ENCODE measurements at regions not wholly inside any gene's neighbourhood (a gene's known extent, or its start where the extent isn't known, plus 50 kb on each side); places are given as distances from the start of the nearest gene placed in this dataset.

GRCh38 chr15:46710401-46710960 is 1006.8 kb upstream of the SEMA6D start:
- no peaks in the 10 kb centered on the region for H3K36me3 ChIP-seq (ENCODE audit: insufficient read depth, low read length, poor library complexity, severe bottlenecking)
- no peak overlapping the region for H3K27ac ChIP-seq (ENCODE audit: low read depth, low read length, poor library complexity, severe bottlenecking)
- DNase-seq (ENCODE audit: low spot score) = no peak
- H3K27me3 ChIP-seq (replicated peaks; ENCODE audit: insufficient read depth, low read depth, low read length, poor library complexity) = no peaks in the 10 kb centered on the region
- no peaks in the 10 kb centered on the region for H3K9me3 ChIP-seq (ENCODE audit: low read depth, low read length, poor library complexity, severe bottlenecking)
- H3K4me1 ChIP-seq (ENCODE audit: insufficient read depth, low read length, poor library complexity, severe bottlenecking) = no peaks in the 10 kb centered on the region
- CTCF ChIA-PET = no interaction called here
- no TSS peak for BruUV-seq (replicated peaks)
- H3K4me3 ChIP-seq (ENCODE audit: low read depth, low read length, poor library complexity, severe bottlenecking) = no peak overlapping the region
- POLR2A ChIA-PET (ENCODE audit: low non-redundant PET) = no interaction called here
- intact Hi-C loops (cut with micrococcal nuclease; ENCODE audit: unreplicated experiment) = no loop called here
- TF ChIP-seq CTCF (conservative IDR thresholded peaks at IDR 0.05; ENCODE audit: low read depth, low read length) (no peak), EZH2 (IDR thresholded peaks at IDR 0.05; ENCODE audit: borderline replicate concordance, low read depth, low read length, poor library complexity, severe bottlenecking) (no peak)

GRCh38 chr15:46713045-46713444 is 1004.3 kb upstream of the SEMA6D start:
- POLR2A ChIA-PET (ENCODE audit: low non-redundant PET) = no interaction called here
- TF ChIP-seq CTCF (conservative IDR thresholded peaks at IDR 0.05; ENCODE audit: low read depth, low read length) (no peak), EZH2 (IDR thresholded peaks at IDR 0.05; ENCODE audit: borderline replicate concordance, low read depth, low read length, poor library complexity, severe bottlenecking) (no peak)
- intact Hi-C loops (cut with micrococcal nuclease; ENCODE audit: unreplicated experiment) = no loop called here
- Histone ChIP-seq H3K27ac (ENCODE audit: low read depth, low read length, poor library complexity, severe bottlenecking) (no peak overlapping the region), H3K9me3 (ENCODE audit: low read depth, low read length, poor library complexity, severe bottlenecking) (no peaks in the 10 kb centered on the region), H3K27me3 (replicated peaks; ENCODE audit: insufficient read depth, low read depth, low read length, poor library complexity) (no peaks in the 10 kb centered on the region), H3K4me3 (ENCODE audit: low read depth, low read length, poor library complexity, severe bottlenecking) (no peak overlapping the region), H3K36me3 (ENCODE audit: insufficient read depth, low read length, poor library complexity, severe bottlenecking) (no peaks in the 10 kb centered on the region), H3K4me1 (ENCODE audit: insufficient read depth, low read length, poor library complexity, severe bottlenecking) (no peaks in the 10 kb centered on the region)
- CTCF ChIA-PET = no interaction called here
- BruUV-seq (replicated peaks) = no TSS peak
- DNase-seq (ENCODE audit: low spot score) = no peak

GRCh38 chr15:46714950-46715349 is 1002.4 kb upstream of the SEMA6D start:
- no peak for DNase-seq (ENCODE audit: low spot score)
- no peaks in the 10 kb centered on the region for H3K27me3 ChIP-seq (replicated peaks; ENCODE audit: insufficient read depth, low read depth, low read length, poor library complexity)
- H3K4me1 ChIP-seq (ENCODE audit: insufficient read depth, low read length, poor library complexity, severe bottlenecking) = no peaks in the 10 kb centered on the region
- ChIA-PET POLR2A (ENCODE audit: low non-redundant PET) (no interaction called here), CTCF (no interaction called here)
- intact Hi-C loops (cut with micrococcal nuclease; ENCODE audit: unreplicated experiment) = no loop called here
- H3K36me3 ChIP-seq (ENCODE audit: insufficient read depth, low read length, poor library complexity, severe bottlenecking) = no peaks in the 10 kb centered on the region
- TF ChIP-seq CTCF (conservative IDR thresholded peaks at IDR 0.05; ENCODE audit: low read depth, low read length) = no peak
- no peak for TF ChIP-seq EZH2 (IDR thresholded peaks at IDR 0.05; ENCODE audit: borderline replicate concordance, low read depth, low read length, poor library complexity, severe bottlenecking)
- no peak overlapping the region for H3K27ac ChIP-seq (ENCODE audit: low read depth, low read length, poor library complexity, severe bottlenecking)
- no TSS peak for BruUV-seq (replicated peaks)
- H3K4me3 ChIP-seq (ENCODE audit: low read depth, low read length, poor library complexity, severe bottlenecking) = no peak overlapping the region
- H3K9me3 ChIP-seq (ENCODE audit: low read depth, low read length, poor library complexity, severe bottlenecking) = no peaks in the 10 kb centered on the region
